MCF 10A (cell line): ENCODE measurements at regions not wholly inside any gene's neighbourhood (a gene's known extent, or its start where the extent isn't known, plus 50 kb on each side); places are given as distances from the start of the nearest gene placed in this dataset.

ENCODE experiments used
- BruUV-seq: library from RNA; stranded (reverse); fragments of 400-500 nt; replicated peaks from 2 replicates; lab custom pipeline; 2021; lab: Mats Ljungman, UMichigan
- CTCF ChIA-PET: fragments of 300-600 bp; sonication (Branson Sonifier 250); formaldehyde crosslinking; extraction: SDS; loops from one replicate; lab custom pipeline; 2021; ENCODE audit warnings: antibody characterized with exemption, inconsistent platforms; lab: Yijun Ruan, JAX
- POLR2A ChIA-PET: fragments of 300-600, 350-650 bp; sonication (Branson Sonifier 250); formaldehyde crosslinking; extraction: SDS; loops from one replicate; lab custom pipeline; 2020; ENCODE audit warnings: antibody characterized with exemption, inconsistent platforms; lab: Yijun Ruan, JAX
- DNase-seq: peaks from one replicate; pipeline ENCODE4 v3.0.0-alpha.2; 2018; ENCODE audit not compliant: unreplicated experiment
- H3K27ac Mint-ChIP-seq: one replicate; pipeline ENCODE4 v1.8.0; 2022; ENCODE audit warnings: mild to moderate bottlenecking, low read depth, mixed read lengths; ENCODE audit not compliant: unreplicated experiment
- H3K27me3 Mint-ChIP-seq: one replicate; pipeline ENCODE4 v1.8.0; 2022; ENCODE audit warnings: mixed read lengths; ENCODE audit not compliant: insufficient read depth, unreplicated experiment
- H3K36me3 Mint-ChIP-seq: one replicate; pipeline ENCODE4 v1.8.0; 2022; ENCODE audit warnings: mild to moderate bottlenecking, moderate library complexity, mixed read lengths; ENCODE audit not compliant: insufficient read depth, unreplicated experiment
- H3K4me1 Mint-ChIP-seq: one replicate; pipeline ENCODE4 v1.8.0; 2022; ENCODE audit warnings: mixed read lengths; ENCODE audit not compliant: insufficient read depth, unreplicated experiment
- H3K4me3 Mint-ChIP-seq: one replicate; pipeline ENCODE4 v1.8.0; 2022; ENCODE audit warnings: mild to moderate bottlenecking, moderate library complexity, mixed read lengths; ENCODE audit not compliant: unreplicated experiment
- H3K9me3 Mint-ChIP-seq: one replicate; pipeline ENCODE4 v1.8.0; 2022; ENCODE audit warnings: mixed read lengths; ENCODE audit not compliant: unreplicated experiment
- CTCF ChIP-seq: fragments of 200-600 bp; IDR thresholded peaks from one replicate; pipeline ENCODE4 v1.8.0; 2022; ENCODE audit warnings: antibody characterized with exemption, mild to moderate bottlenecking; ENCODE audit not compliant: unreplicated experiment
- intact Hi-C: fragments of 100-400 bp; cut with micrococcal nuclease; formaldehyde crosslinking; loops from 2 replicates; pipeline ENCODE4 v1.14.1; 2022

- H3K9me3 Mint-ChIP-seq: peaks cover 7% of the 10 kb centered on the region
- no peaks in the 10 kb centered on the region for H3K27me3 Mint-ChIP-seq
- intact Hi-C loops: no loop called here
- H3K4me3 Mint-ChIP-seq: no peak overlapping the region
- CTCF ChIA-PET: no interaction called here
- H3K27ac Mint-ChIP-seq: no peak overlapping the region
- H3K36me3 Mint-ChIP-seq: no peaks in the 10 kb centered on the region
- TF ChIP-seq CTCF: no peak
- no peaks in the 10 kb centered on the region for H3K4me1 Mint-ChIP-seq
- DNase-seq: no peak
- no TSS peak for BruUV-seq
- POLR2A ChIA-PET: no interaction called here
Observed at GRCh38 chr4:167544391-167544790, 310.1 kb upstream of the SPOCK3 start.

DNA sequence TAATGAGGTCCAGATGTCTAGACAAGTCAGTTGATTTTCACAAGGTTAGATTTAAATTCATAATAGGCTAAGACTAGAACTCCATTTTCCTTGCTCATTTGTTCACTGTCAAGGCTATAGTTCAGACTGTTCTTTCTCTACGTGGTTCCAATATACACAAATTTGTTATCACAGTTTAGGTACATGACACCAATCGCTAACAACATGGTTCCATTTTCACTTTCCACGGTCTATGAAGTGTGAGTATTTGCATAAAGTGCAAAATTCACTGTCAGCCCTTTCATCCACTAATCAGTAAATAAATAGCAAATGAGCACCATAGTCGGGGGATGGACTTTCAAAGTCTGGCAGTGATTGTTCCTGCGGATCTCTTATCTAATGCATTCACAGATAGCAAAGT is 315.7 kb upstream of the SPOCK3 start:
- TF ChIP-seq CTCF: no peak
- no peaks in the 10 kb centered on the region for H3K36me3 Mint-ChIP-seq
- CTCF ChIA-PET: no interaction called here
- no TSS peak for BruUV-seq
- H3K9me3 Mint-ChIP-seq: no peaks in the 10 kb centered on the region
- no peaks in the 10 kb centered on the region for H3K27me3 Mint-ChIP-seq
- POLR2A ChIA-PET: no interaction called here
- intact Hi-C loops: no loop called here
- no peaks in the 10 kb centered on the region for H3K4me1 Mint-ChIP-seq
- no peak for DNase-seq
- H3K27ac Mint-ChIP-seq: no peak overlapping the region
- no peak overlapping the region for H3K4me3 Mint-ChIP-seq

- ChIA-PET POLR2A (no interaction called here), CTCF (no interaction called here)
- Mint-ChIP-seq H3K4me1 (peaks cover 4% of the 10 kb centered on the region), H3K9me3 (peaks cover 14% of the 10 kb centered on the region), H3K4me3 (no peak overlapping the region), H3K27me3 (no peaks in the 10 kb centered on the region), H3K36me3 (no peaks in the 10 kb centered on the region), H3K27ac (no peak overlapping the region)
- intact Hi-C loops: no loop called here
- BruUV-seq: no TSS peak
- no peak for TF ChIP-seq CTCF
- no peak for DNase-seq
Observed at GRCh38 chr4:167555338-167556022, 321.2 kb upstream of the SPOCK3 start.

GRCh38 chr4:167578906-167579305 is 344.6 kb upstream of the SPOCK3 start:
- H3K27me3 Mint-ChIP-seq: no peaks in the 10 kb centered on the region
- POLR2A ChIA-PET: no interaction called here
- no TSS peak for BruUV-seq
- no peak overlapping the region for H3K27ac Mint-ChIP-seq
- H3K36me3 Mint-ChIP-seq: no peaks in the 10 kb centered on the region
- intact Hi-C loops: no loop called here
- H3K4me3 Mint-ChIP-seq: no peak overlapping the region
- H3K4me1 Mint-ChIP-seq: no peaks in the 10 kb centered on the region
- CTCF ChIA-PET: interaction anchor here (0.5 kb wide), 1 partner anchor 82 kb away, joined by 3 read pairs; no protein-coding TSS in a partner anchor
- peaks cover 17% of the 10 kb centered on the region for H3K9me3 Mint-ChIP-seq
- no peak for TF ChIP-seq CTCF
- DNase-seq: peak; percentile 47
